Vagina (tissue), 2 donors: ENCODE measurements at regions not wholly inside any gene's neighbourhood (a gene's known extent, or its start where the extent isn't known, plus 50 kb on each side); places are given as distances from the start of the nearest gene placed in this dataset.

ENCODE experiments used
- POLR2A ChIP-seq, 2 donors: fragments of 450-650 bp; IDR thresholded peaks; one replicate each; pipeline ENCODE4 v1.6.1; 2017; ENCODE audit warnings: antibody characterized with exemption in 2 of 2, mild to moderate bottlenecking in 2 of 2, moderate library complexity in 2 of 2
- POLR2AphosphoS5 ChIP-seq, 2 donors: sonication (generic); formaldehyde crosslinking; IDR thresholded peaks; one replicate each; pipeline ENCODE4 v1.9.0; 2017; ENCODE audit warnings: antibody characterized with exemption in 2 of 2, mild to moderate bottlenecking in 2 of 2, low read depth in 1 of 2; ENCODE audit not compliant: insufficient read depth in 1 of 2
- TF ChIP-seq, protein P1 (sequence below), 3 experiments: fragments of 450-650 bp in 2 of 3; fragments of 200-600 bp in 1 of 3; sonication (generic) in 1 of 3; IDR thresholded peaks; one replicate each; pipeline ENCODE4 v1.5.1; 2017 to 2019; ENCODE audit warnings: antibody characterized with exemption in 3 of 3, mild to moderate bottlenecking in 2 of 3, moderate library complexity in 2 of 3

DNA sequence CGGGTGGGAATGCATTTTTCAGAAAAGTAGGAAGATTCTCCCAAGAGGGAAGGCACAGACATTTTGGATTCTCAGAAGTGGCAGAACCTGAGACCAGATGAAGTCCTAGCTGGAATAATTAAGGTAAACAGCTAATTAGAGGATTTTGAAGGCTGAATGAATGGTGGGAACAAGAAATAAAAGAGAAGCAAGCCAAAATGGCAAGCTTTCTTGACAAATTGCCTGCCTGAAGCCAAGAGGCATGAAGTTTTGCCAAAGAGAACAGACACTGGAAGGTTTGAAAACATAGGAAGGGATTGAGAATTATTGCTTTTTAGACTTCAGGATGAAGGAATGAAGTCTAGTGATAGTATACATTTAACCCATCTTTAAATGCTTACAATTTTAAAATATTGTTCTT, 115.0 kb upstream of the SEM1 start:
- TF ChIP-seq, protein P1, sequence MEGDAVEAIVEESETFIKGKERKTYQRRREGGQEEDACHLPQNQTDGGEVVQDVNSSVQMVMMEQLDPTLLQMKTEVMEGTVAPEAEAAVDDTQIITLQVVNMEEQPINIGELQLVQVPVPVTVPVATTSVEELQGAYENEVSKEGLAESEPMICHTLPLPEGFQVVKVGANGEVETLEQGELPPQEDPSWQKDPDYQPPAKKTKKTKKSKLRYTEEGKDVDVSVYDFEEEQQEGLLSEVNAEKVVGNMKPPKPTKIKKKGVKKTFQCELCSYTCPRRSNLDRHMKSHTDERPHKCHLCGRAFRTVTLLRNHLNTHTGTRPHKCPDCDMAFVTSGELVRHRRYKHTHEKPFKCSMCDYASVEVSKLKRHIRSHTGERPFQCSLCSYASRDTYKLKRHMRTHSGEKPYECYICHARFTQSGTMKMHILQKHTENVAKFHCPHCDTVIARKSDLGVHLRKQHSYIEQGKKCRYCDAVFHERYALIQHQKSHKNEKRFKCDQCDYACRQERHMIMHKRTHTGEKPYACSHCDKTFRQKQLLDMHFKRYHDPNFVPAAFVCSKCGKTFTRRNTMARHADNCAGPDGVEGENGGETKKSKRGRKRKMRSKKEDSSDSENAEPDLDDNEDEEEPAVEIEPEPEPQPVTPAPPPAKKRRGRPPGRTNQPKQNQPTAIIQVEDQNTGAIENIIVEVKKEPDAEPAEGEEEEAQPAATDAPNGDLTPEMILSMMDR (IDR thresholded peaks at IDR 0.05): no peak
- TF ChIP-seq POLR2AphosphoS5 (IDR thresholded peaks at IDR 0.05; ENCODE audit: insufficient read depth in 1 of 2, low read depth in 1 of 2): no peak
- no peak for TF ChIP-seq POLR2A (IDR thresholded peaks at IDR 0.05)
